COLO829 (cell line): ENCODE measurements at regions not wholly inside any gene's neighbourhood (a gene's known extent, or its start where the extent isn't known, plus 50 kb on each side); places are given as distances from the start of the nearest gene placed in this dataset.

ENCODE experiments used
- DNase-seq: peaks from one replicate; pipeline ENCODE4 v3.0.0; 2012; ENCODE audit warnings: low spot score

- no peak for DNase-seq
Observed at GRCh38 chr6:8276148-8276547, 159.2 kb downstream of the SLC35B3 start.

GRCh38 chr6:8275667-8276066 is 159.7 kb downstream of the SLC35B3 start:
- no peak for DNase-seq

GRCh38 chr6:8274226-8274625 is 161.1 kb downstream of the SLC35B3 start:
- no peak for DNase-seq

GRCh38 chr6:8269872-8270454 is 165.4 kb downstream of the SLC35B3 start:
- DNase-seq = peak; percentile 35

GRCh38 chr6:8269094-8269493 is 166.3 kb downstream of the SLC35B3 start:
- no peak for DNase-seq

GRCh38 chr6:8268606-8269005 is 166.3 kb upstream of the EEF1E1 start:
- no peak for DNase-seq

GRCh38 chr6:8268156-8268555 is 165.8 kb upstream of the EEF1E1 start:
- DNase-seq = no peak

- DNase-seq = no peak
Observed at GRCh38 chr6:8260610-8261009, 158.3 kb upstream of the EEF1E1 start.

- no peak for DNase-seq
Observed at GRCh38 chr6:8246403-8246802, 144.1 kb upstream of the EEF1E1 start.

GRCh38 chr6:8245726-8246125 is 143.4 kb upstream of the EEF1E1 start:
- no peak for DNase-seq

- DNase-seq = no peak
Observed at GRCh38 chr6:8243475-8243874, 141.1 kb upstream of the EEF1E1 start.

GRCh38 chr6:8242885-8243284 is 140.5 kb upstream of the EEF1E1 start:
- no peak for DNase-seq

GRCh38 chr6:8240301-8240700 is 138.0 kb upstream of the EEF1E1 start:
- no peak for DNase-seq

- DNase-seq = no peak
Observed at GRCh38 chr6:8238773-8239683, 136.7 kb upstream of the EEF1E1 start.

GRCh38 chr6:8237668-8238067 is 135.3 kb upstream of the EEF1E1 start:
- no peak for DNase-seq

GRCh38 chr6:8236956-8237355 is 134.6 kb upstream of the EEF1E1 start:
- no peak for DNase-seq

GRCh38 chr6:8234321-8234720 is 132.0 kb upstream of the EEF1E1 start:
- DNase-seq = no peak

GRCh38 chr6:8231956-8232355 is 129.6 kb upstream of the EEF1E1 start:
- no peak for DNase-seq

GRCh38 chr6:8229915-8230756 is 127.8 kb upstream of the EEF1E1 start:
- no peak for DNase-seq

GRCh38 chr6:8225113-8225512 is 122.8 kb upstream of the EEF1E1 start:
- DNase-seq = no peak

- no peak for DNase-seq
Observed at GRCh38 chr6:8223678-8224077, 121.3 kb upstream of the EEF1E1 start.

- peak; percentile 65 for DNase-seq
Observed at GRCh38 chr6:8219352-8219943, 117.1 kb upstream of the EEF1E1 start.
